NCI-H2227 treated with DMSO at 0.1 percent for 48 hours (cell line): ENCODE measurements at regions not wholly inside any gene's neighbourhood (a gene's known extent, or its start where the extent isn't known, plus 50 kb on each side); places are given as distances from the start of the nearest gene placed in this dataset.

Experiments
- DNase-seq: peaks from one replicate; lab custom pipeline; 2025; lab: John Stamatoyannopoulos, UW

GRCh38 chr4:175127314-175127713 is 209.2 kb downstream of the ADAM29 start:
- no peak for DNase-seq

GRCh38 chr4:175129797-175130196 is 211.6 kb downstream of the ADAM29 start:
- no peak for DNase-seq

- DNase-seq, result no peak
Observed at GRCh38 chr4:175139205-175139604, 221.0 kb downstream of the ADAM29 start.

- no peak for DNase-seq
Observed at GRCh38 chr4:175143116-175143515, 225.0 kb downstream of the ADAM29 start.

GRCh38 chr4:175146799-175147198 is 228.6 kb downstream of the ADAM29 start:
- DNase-seq, result no peak

- no peak for DNase-seq
Observed at GRCh38 chr4:175147233-175147632, 229.1 kb downstream of the ADAM29 start.

GRCh38 chr4:175166020-175166419 is 247.9 kb downstream of the ADAM29 start:
- no peak for DNase-seq

GRCh38 chr4:175176710-175177109 is 258.6 kb downstream of the ADAM29 start:
- DNase-seq, result no peak

GRCh38 chr4:175190654-175191053 is 272.5 kb downstream of the ADAM29 start:
- no peak for DNase-seq

GRCh38 chr4:175198056-175198455 is 279.9 kb downstream of the ADAM29 start:
- no peak for DNase-seq

GRCh38 chr4:175215208-175215607 is 297.1 kb downstream of the ADAM29 start:
- DNase-seq, result no peak

GRCh38 chr4:175215657-175216056 is 297.5 kb downstream of the ADAM29 start:
- no peak for DNase-seq

GRCh38 chr4:175229154-175229553 is 311.0 kb downstream of the ADAM29 start:
- DNase-seq, result no peak

GRCh38 chr4:175234162-175234561 is 316.0 kb downstream of the ADAM29 start:
- no peak for DNase-seq

GRCh38 chr4:175238827-175239517 is 320.8 kb downstream of the ADAM29 start:
- no peak for DNase-seq

GRCh38 chr4:175246941-175247340 is 328.8 kb downstream of the ADAM29 start:
- no peak for DNase-seq

- DNase-seq, result no peak
Observed at GRCh38 chr4:175252642-175253041, 334.5 kb downstream of the ADAM29 start.

GRCh38 chr4:175253184-175253902 is 335.2 kb downstream of the ADAM29 start:
- DNase-seq, result no peak

GRCh38 chr4:175263537-175263936 is 345.4 kb downstream of the ADAM29 start:
- DNase-seq, result no peak

GRCh38 chr4:175271010-175271630 is 353.0 kb downstream of the ADAM29 start:
- no peak for DNase-seq

GRCh38 chr4:175273995-175274753 is 356.0 kb downstream of the ADAM29 start:
- DNase-seq, result no peak

- no peak for DNase-seq
Observed at GRCh38 chr4:175277816-175278215, 359.7 kb downstream of the ADAM29 start.
